T-helper 2 cell treated with Interferon-gamma antibody and Interleukin-4, amounts not matched to agents 100 ng/mL and 5 ng/mL, for 36 hours (primary cell): ENCODE measurements at regions not wholly inside any gene's neighbourhood (a gene's known extent, or its start where the extent isn't known, plus 50 kb on each side); places are given as distances from the start of the nearest gene placed in this dataset.

Source experiments
- intact Hi-C: fragments of 100-400 bp; cut with micrococcal nuclease; formaldehyde crosslinking; loops from one replicate; pipeline ENCODE4 v1.15.1; 2023

GRCh38 chr22:49532869-49533802, 294.5 kb downstream of the BRD1 start:
- intact Hi-C loops: no loop called here

GRCh38 chr22:49531368-49531791, 296.3 kb downstream of the BRD1 start:
- intact Hi-C loops: no loop called here

- intact Hi-C loops: no loop called here
Measured at GRCh38 chr22:49530671-49531367, 296.9 kb downstream of the BRD1 start.

- intact Hi-C loops: no loop called here
Measured at GRCh38 chr22:49528420-49528720, 299.3 kb downstream of the BRD1 start.

- intact Hi-C loops: no loop called here
Measured at GRCh38 chr22:49527611-49528419, 299.9 kb downstream of the BRD1 start.

- intact Hi-C loops: no loop called here
Measured at GRCh38 chr22:49525801-49526535, 301.7 kb downstream of the BRD1 start.

GRCh38 chr22:49525360-49525759, 302.3 kb downstream of the BRD1 start:
- intact Hi-C loops: no loop called here

GRCh38 chr22:49524362-49524761, 303.3 kb downstream of the BRD1 start:
- intact Hi-C loops: no loop called here

GRCh38 chr22:49523374-49524008, 304.2 kb downstream of the BRD1 start:
- intact Hi-C loops: no loop called here

GRCh38 chr22:49522582-49523373, 304.9 kb downstream of the BRD1 start:
- intact Hi-C loops: no loop called here

GRCh38 chr22:49521787-49522224, 305.9 kb downstream of the BRD1 start:
- intact Hi-C loops: no loop called here

GRCh38 chr22:49519117-49519737, 308.4 kb downstream of the BRD1 start:
- intact Hi-C loops: no loop called here

- intact Hi-C loops: no loop called here
Measured at GRCh38 chr22:49518436-49518970, 309.2 kb downstream of the BRD1 start.

- intact Hi-C loops: no loop called here
Measured at GRCh38 chr22:49517667-49518185, 309.9 kb downstream of the BRD1 start.

- intact Hi-C loops: no loop called here
Measured at GRCh38 chr22:49517211-49517610, 310.5 kb downstream of the BRD1 start.

- intact Hi-C loops: no loop called here
Measured at GRCh38 chr22:49515475-49515874, 312.2 kb downstream of the BRD1 start.

- intact Hi-C loops: no loop called here
Measured at GRCh38 chr22:49514641-49515040, 313.0 kb downstream of the BRD1 start.

GRCh38 chr22:49514211-49514610, 313.5 kb downstream of the BRD1 start:
- intact Hi-C loops: no loop called here

GRCh38 chr22:49513358-49513851, 314.3 kb downstream of the BRD1 start:
- intact Hi-C loops: no loop called here
